Sigmoid colon (tissue), 6 donors: ENCODE measurements at regions not wholly inside any gene's neighbourhood (a gene's known extent, or its start where the extent isn't known, plus 50 kb on each side); places are given as distances from the start of the nearest gene placed in this dataset.

ENCODE experiments used
- DNase-seq: peaks from one replicate; pipeline ENCODE4 v3.0.0-alpha.2; 2019
- H3K27ac ChIP-seq, 4 donors: fragments of 200-600 bp; sonication (generic); one replicate each; pipeline ENCODE4 v1.5.1; 2016 to 2019; ENCODE audit warnings: mild to moderate bottlenecking in 1 of 4
- H3K27me3 ChIP-seq, 3 donors: fragments of 200-600 bp; sonication (generic); one replicate each; pipeline ENCODE4 v1.5.1; 2019; ENCODE audit warnings: mild to moderate bottlenecking in 1 of 3
- H3K36me3 ChIP-seq, 4 donors: fragments of 200-600 bp; sonication (generic); one replicate each; pipeline ENCODE4 v1.5.1; 2016 to 2019
- H3K4me1 ChIP-seq, 4 donors: fragments of 200-600 bp; sonication (generic); one replicate each; pipeline ENCODE4 v1.5.1; 2017 to 2019
- H3K4me3 ChIP-seq, 4 donors: fragments of 200-600 bp; sonication (generic); one replicate each; pipeline ENCODE4 v1.5.1; 2017 to 2019; ENCODE audit warnings: mild to moderate bottlenecking in 2 of 4, moderate library complexity in 1 of 4
- H3K9me3 ChIP-seq, 4 donors: fragments of 200-600 bp in 3 of 4; sonication (generic) in 3 of 4; one replicate each; pipeline versions ENCODE4 v1.5.1 to v1.6.1; 2013 to 2019
- CTCF ChIP-seq, 4 experiments: fragments of 450-650 bp in 3 of 4; fragments of 200-600 bp in 1 of 4; IDR thresholded peaks; one replicate each; pipeline ENCODE4 v1.5.1; 2016 to 2019; ENCODE audit warnings: antibody characterized with exemption in 4 of 4, mild to moderate bottlenecking in 3 of 4, moderate library complexity in 2 of 4
- EP300 ChIP-seq, 4 donors: sonication (generic); formaldehyde crosslinking; IDR thresholded peaks; one replicate each; pipeline ENCODE4 v1.6.1; 2017; ENCODE audit warnings: antibody characterized with exemption in 4 of 4
- POLR2A ChIP-seq, 2 donors: fragments of 450-650 bp; IDR thresholded peaks; one replicate each; pipeline ENCODE4 v1.6.1; 2016; ENCODE audit warnings: antibody characterized with exemption in 2 of 2, mild to moderate bottlenecking in 2 of 2, moderate library complexity in 2 of 2
- POLR2AphosphoS5 ChIP-seq, 4 donors: sonication (generic); formaldehyde crosslinking; IDR thresholded peaks; one replicate each; pipeline ENCODE4 v1.6.1; 2017; ENCODE audit warnings: antibody characterized with exemption in 4 of 4
- WGBS, 2 donors: extraction: QIAGEN DNeasy Blood & Tissue Kit; methylation state at CpG; one replicate each; pipeline ENCODE4 v1.1.7; 2013; 5-methylcytosine and 5-hydroxymethylcytosine counted together
- intact Hi-C: fragments of 100-400 bp; cut with DNase I; formaldehyde crosslinking; loops from one replicate; pipeline ENCODE4 v1.15.1; 2023
- donor health status: healthy with polysubstance abuse.
- donor health status: healthy.

- Histone ChIP-seq H3K27ac (no peak overlapping the region), H3K27me3 (no peaks in the 10 kb centered on the region), H3K4me1 (no peaks in the 10 kb centered on the region), H3K9me3 (no peaks in the 10 kb centered on the region), H3K4me3 (no peak overlapping the region), H3K36me3 (no peaks in the 10 kb centered on the region)
- intact Hi-C loops = no loop called here
- 74 to 84% methylated on average over 4 of the region's 4 CpGs for WGBS, 2 donors
- no peak for DNase-seq
- TF ChIP-seq POLR2AphosphoS5 (IDR thresholded peaks at IDR 0.05) (no peak), EP300 (IDR thresholded peaks at IDR 0.05) (no peak), POLR2A (IDR thresholded peaks at IDR 0.05) (no peak), CTCF (IDR thresholded peaks at IDR 0.05) (no peak)
Measured at GRCh38 chr15:38197553-38197952, 55.1 kb upstream of the SPRED1 start.

GRCh38 chr15:38201714-38202113 lies 50.9 kb upstream of the SPRED1 start:
- H3K27ac ChIP-seq = no peak overlapping the region
- no peak for TF ChIP-seq POLR2A (IDR thresholded peaks at IDR 0.05)
- no peak for TF ChIP-seq POLR2AphosphoS5 (IDR thresholded peaks at IDR 0.05)
- WGBS, 2 donors = 85% methylated on average over 3 of the region's 3 CpGs
- no peaks in the 10 kb centered on the region for H3K9me3 ChIP-seq
- intact Hi-C loops = no loop called here
- no peaks in the 10 kb centered on the region for H3K4me1 ChIP-seq
- H3K36me3 ChIP-seq = no peaks in the 10 kb centered on the region
- no peak for DNase-seq
- no peaks in the 10 kb centered on the region for H3K27me3 ChIP-seq
- H3K4me3 ChIP-seq = no peak overlapping the region

- no peaks in the 10 kb centered on the region for H3K36me3 ChIP-seq
- TF ChIP-seq EP300 (IDR thresholded peaks at IDR 0.05) = no peak
- no peak for TF ChIP-seq POLR2A (IDR thresholded peaks at IDR 0.05)
- TF ChIP-seq CTCF (IDR thresholded peaks at IDR 0.05) = no peak
- no peak for TF ChIP-seq POLR2AphosphoS5 (IDR thresholded peaks at IDR 0.05)
Measured at GRCh38 chr15:38202361-38202760, 50.3 kb upstream of the SPRED1 start.

More at GRCh38 chr15:38202361-38202760, 50.3 kb upstream of the SPRED1 start:
- H3K4me3 ChIP-seq = no peak overlapping the region
- H3K4me1 ChIP-seq = no peaks in the 10 kb centered on the region
- no peak for DNase-seq
- no peak overlapping the region for H3K27ac ChIP-seq
- no peaks in the 10 kb centered on the region for H3K27me3 ChIP-seq
- intact Hi-C loops = no loop called here
- WGBS, 2 donors = 20 to 38% methylated on average over 1 of the region's 1 CpG
- H3K9me3 ChIP-seq = no peaks in the 10 kb centered on the region
